Kidney glomerular epithelial cell (primary cell): ENCODE measurements at regions not wholly inside any gene's neighbourhood (a gene's known extent, or its start where the extent isn't known, plus 50 kb on each side); places are given as distances from the start of the nearest gene placed in this dataset.
"Not testable (repeated sequence)": the region's sequence is repeated elsewhere in the genome, so short reads cannot be mapped to it uniquely, and the experiment has no call there.

ENCODE experiments used
- DNase-seq: peaks from one replicate; lab custom pipeline; 2025; lab: John Stamatoyannopoulos, UW

- DNase-seq = no peak
Measured at GRCh38 chr6:11486959-11487358, 50.6 kb upstream of the TMEM170B start.

- no peak for DNase-seq
Measured at GRCh38 chr6:11486486-11486885, 51.1 kb upstream of the TMEM170B start.

- no peak for DNase-seq
Measured at GRCh38 chr6:11486051-11486450, 51.5 kb upstream of the TMEM170B start.

- no peak for DNase-seq
Measured at GRCh38 chr6:11485271-11485670, 52.3 kb upstream of the TMEM170B start.

- DNase-seq = no peak
Measured at GRCh38 chr6:11484441-11484840, 53.1 kb upstream of the TMEM170B start.

- DNase-seq = no peak
Measured at GRCh38 chr6:11482616-11483015, 54.9 kb upstream of the TMEM170B start.

GRCh38 chr6:11480541-11480940, 57.0 kb upstream of the TMEM170B start:
- DNase-seq = no peak

- no peak for DNase-seq
Measured at GRCh38 chr6:11479296-11479695, 58.3 kb upstream of the TMEM170B start.

- DNase-seq = no peak
Measured at GRCh38 chr6:11478586-11478985, 59.0 kb upstream of the TMEM170B start.

GRCh38 chr6:11475016-11475415, 62.5 kb upstream of the TMEM170B start:
- no peak for DNase-seq

- DNase-seq = no peak
Measured at GRCh38 chr6:11473008-11473740, 64.4 kb upstream of the TMEM170B start.

- no peak for DNase-seq
Measured at GRCh38 chr6:11471261-11471660, 66.3 kb upstream of the TMEM170B start.

- no peak for DNase-seq
Measured at GRCh38 chr6:11469684-11470083, 67.9 kb upstream of the TMEM170B start.

- DNase-seq = not testable (repeated sequence)
Measured at GRCh38 chr6:11468271-11468670, 69.3 kb upstream of the TMEM170B start.

- no peak for DNase-seq
Measured at GRCh38 chr6:11467364-11467763, 70.2 kb upstream of the TMEM170B start.

GRCh38 chr6:11463398-11463780, 74.2 kb upstream of the TMEM170B start:
- DNase-seq = no peak

- no peak for DNase-seq
Measured at GRCh38 chr6:11462742-11463397, 74.7 kb upstream of the TMEM170B start.

GRCh38 chr6:11460837-11461661, 76.5 kb upstream of the TMEM170B start:
- DNase-seq = no peak

GRCh38 chr6:11460001-11460668, 77.4 kb upstream of the TMEM170B start:
- no peak for DNase-seq

GRCh38 chr6:11459079-11459610, 78.4 kb upstream of the TMEM170B start:
- DNase-seq = no peak

- no peak for DNase-seq
Measured at GRCh38 chr6:11458509-11458908, 79.0 kb upstream of the TMEM170B start.

- DNase-seq = not testable (repeated sequence)
Measured at GRCh38 chr6:11457422-11457821, 80.1 kb upstream of the TMEM170B start.
